Activated naive CD8-positive, alpha-beta T cell treated with anti-CD3 and anti-CD28 coated beads, Interleukin-2, amount 50 U/mL, for 16 hours (primary cell): ENCODE measurements at regions not wholly inside any gene's neighbourhood (a gene's known extent, or its start where the extent isn't known, plus 50 kb on each side); places are given as distances from the start of the nearest gene placed in this dataset.
"Not testable (repeated sequence)": the region's sequence is repeated elsewhere in the genome, so short reads cannot be mapped to it uniquely, and the experiment has no call there.

Source experiments
- DNase-seq: peaks from one replicate; pipeline ENCODE4 v3.0.0-alpha.2; 2020; ENCODE audit warnings: low read depth, low spot score

DNA sequence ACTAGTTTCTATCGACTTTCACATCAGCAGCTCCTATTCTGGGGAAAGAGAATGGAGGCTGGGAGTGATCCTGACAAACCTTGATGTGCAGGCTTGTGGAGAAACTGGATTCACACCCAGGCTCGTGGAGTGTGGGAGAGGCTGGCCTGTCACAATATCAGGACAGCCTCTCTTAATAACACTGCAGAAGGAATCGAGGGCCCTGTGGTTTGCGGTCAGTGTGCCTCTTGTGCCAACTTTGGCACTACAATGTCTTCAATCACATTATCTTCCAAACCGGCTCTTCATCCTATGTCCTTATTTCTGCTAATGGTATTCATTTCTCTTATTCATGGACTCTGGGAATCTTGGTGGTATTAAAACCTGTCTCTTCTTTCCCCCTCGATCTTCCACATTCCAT lies 92.7 kb downstream of the PRL start:
- DNase-seq = no peak

DNA sequence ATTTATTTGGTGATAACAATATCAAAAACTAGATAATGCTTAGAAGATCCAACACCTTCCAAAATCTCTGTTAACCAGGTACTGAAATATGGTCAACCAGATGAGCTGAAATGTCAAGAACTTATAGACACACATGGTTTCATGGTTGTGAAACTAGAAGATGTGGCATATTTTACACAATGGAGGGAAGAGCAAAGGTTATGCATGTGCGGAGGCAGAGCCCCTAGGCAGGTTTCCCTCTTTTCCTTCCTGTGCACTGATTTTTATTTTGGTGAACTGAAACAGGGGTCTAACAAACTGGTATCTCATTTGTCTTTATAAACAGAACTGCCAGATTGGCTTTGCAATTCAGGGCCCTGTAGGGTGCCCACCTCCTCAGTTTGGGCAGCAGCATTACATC lies 91.6 kb downstream of the PRL start:
- no peak for DNase-seq

GRCh38 chr6:22206106-22206505 lies 90.7 kb downstream of the PRL start:
- no peak for DNase-seq

DNA sequence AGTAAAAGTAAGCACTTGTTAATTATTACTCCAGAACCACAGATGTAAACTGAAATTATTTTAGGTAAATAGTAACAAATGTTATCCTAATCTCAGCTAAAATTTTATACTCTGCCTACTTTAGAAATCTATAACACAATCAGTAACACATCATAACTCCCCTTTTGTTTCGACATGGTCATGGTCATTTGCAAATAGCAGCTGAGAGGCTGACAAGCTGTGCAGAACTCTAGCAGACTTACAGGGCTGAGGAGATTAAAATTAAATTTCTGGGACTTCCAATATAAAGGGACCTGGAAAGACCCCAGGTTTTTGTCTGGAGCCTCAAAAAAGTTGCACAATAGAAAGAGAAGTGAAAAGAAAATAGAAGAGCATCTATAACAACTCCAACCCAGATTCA lies 88.8 kb downstream of the PRL start:
- DNase-seq = no peak

- no peak for DNase-seq
Observed at GRCh38 chr6:22214314-22214713, 82.5 kb downstream of the PRL start.

- not testable (repeated sequence) for DNase-seq
Observed at GRCh38 chr6:22215474-22215873, 81.4 kb downstream of the PRL start.

DNA sequence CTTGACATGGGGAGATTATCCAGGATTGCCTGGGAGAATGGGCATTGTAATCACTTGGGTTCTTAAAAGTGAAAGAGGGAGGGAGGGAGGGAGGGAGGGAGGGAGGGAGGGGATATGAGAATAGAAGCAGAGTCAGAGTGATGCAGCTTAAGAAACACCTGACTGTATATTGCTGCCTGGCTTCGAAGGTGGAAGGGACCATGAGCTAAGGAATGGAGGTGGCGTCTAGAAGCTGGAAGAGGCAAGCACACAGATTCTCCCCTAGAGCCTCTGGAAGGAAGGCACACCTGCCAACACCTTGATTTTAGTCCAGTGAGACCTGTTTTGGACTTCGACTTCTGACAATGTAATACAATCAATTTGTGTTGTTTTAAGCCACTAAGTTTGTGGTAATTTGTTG lies 78.4 kb downstream of the PRL start:
- no peak for DNase-seq

GRCh38 chr6:22219925-22220324 lies 76.9 kb downstream of the PRL start:
- DNase-seq = no peak

DNA sequence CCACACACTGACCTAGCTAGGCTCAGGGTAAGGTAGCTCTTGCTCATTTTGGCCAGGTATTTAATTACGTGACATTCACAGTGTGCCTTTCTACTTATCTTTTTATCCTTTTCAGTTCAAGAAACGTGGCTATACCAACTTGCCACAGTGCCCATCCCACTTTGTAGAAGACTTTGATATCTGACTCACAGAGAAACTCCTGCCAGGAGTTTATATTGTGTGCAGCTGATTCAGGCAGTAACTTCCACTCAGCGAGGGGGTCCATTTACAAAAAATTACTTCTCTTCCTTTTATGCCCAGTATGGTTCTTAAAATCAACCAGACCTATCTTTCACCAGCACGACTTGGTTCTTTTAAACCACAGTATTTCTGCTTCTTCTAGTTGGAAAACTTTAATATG lies 75.6 kb downstream of the PRL start:
- DNase-seq = no peak

GRCh38 chr6:22221630-22222029 lies 75.2 kb downstream of the PRL start:
- DNase-seq = no peak

DNA sequence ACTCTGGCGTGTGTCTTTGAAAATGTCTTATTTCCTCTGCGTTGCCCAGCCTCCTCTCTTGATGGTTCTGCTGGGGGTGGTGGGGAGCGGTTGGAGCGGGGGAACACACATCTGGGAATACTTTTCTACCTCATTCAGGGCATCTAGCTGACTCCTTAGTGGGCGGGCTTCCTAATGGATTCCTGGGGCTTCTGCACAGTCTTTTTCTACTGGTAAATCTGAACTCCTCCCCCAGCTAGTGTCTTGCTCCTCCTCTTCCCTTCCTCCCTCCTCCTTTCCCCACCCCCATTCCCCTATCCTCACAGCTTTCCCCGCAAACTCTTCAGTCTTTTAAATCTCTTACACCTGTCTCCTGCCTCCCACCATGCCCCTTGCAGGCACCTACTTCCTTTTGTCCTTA lies 74.4 kb downstream of the PRL start:
- DNase-seq = no peak

- DNase-seq = no peak
Observed at GRCh38 chr6:22227824-22228610, 68.8 kb downstream of the PRL start.

DNA sequence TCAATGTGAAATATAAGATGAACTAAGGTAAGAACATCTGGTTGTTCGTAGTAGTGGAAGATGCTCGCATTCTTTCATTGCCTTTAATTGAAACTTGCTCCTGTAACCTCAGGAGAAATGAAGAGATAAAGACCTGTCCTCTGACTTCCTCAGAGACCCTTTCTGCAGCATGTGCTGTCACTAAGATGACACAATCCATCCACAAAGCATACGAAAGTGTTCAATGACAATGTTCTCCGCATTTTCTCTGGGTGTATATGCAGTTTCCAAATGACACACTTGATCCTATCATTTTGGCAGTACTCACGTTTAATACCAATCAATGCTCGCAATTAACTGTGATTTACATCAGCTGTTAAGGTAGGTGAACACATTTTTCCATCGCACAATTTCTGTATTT lies 65.8 kb downstream of the PRL start:
- DNase-seq = no peak

DNA sequence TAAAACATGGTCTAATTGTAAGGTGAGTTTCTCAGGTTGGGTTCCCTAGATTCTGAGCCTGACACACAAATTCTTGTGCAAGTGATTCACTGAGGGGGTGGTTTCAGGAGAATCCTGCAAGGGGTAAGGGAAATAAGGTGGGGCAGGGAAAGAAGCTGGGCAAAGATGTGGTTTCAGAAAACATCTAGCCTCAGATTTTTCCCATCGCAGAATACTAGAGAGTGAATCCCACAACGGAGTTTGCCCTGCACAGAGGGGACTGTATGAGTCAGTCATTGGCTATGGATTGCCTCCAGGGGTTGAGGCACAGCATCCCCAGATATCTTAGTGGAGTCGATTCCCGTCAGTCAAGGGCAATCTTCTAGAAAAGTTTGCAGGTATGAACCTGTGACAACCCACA lies 65.2 kb downstream of the PRL start:
- no peak for DNase-seq

GRCh38 chr6:22236626-22237414 lies 60.0 kb downstream of the PRL start:
- no peak for DNase-seq
